ENCODE measurements at regions not wholly inside any gene's neighbourhood (a gene's known extent, or its start where the extent isn't known, plus 50 kb on each side); places are given as distances from the start of the nearest gene placed in this dataset.

DNA sequence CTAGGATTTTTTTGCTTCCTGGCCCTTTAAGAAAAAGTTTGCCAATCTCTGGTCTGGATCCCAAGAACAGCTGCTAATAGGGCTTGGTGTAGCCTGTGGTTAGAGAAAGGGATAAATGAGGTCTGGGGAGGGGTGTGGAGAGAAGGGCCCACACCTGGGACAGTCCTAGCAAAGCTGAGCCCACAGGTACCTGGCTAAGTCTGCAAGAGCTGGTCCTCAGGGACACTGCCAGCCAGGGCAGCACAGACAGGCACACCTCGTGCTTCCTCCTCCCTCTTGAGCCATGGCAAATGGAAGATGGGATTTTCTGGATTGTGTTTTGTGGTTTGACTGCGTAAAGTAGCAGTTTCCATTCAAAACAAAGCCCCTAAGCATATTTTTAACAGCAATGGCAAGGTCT is 217.5 kb downstream of the SOX9 start:
- H3K9me2 ChIP-seq (ENCODE audit: insufficient read depth): 0 out of 2 replicates have a peak, but pooled peaks cover 3% of the 10 kb centered on the region
- H3K27ac ChIP-seq (ENCODE audit: low read depth): no peak overlapping the region
- no peak overlapping the region for H3K4me2 ChIP-seq
- no peaks in the 10 kb centered on the region for H3K4me1 ChIP-seq (ENCODE audit: insufficient read depth)
- H3K9me3 Mint-ChIP-seq: no peaks in the 10 kb centered on the region
- ATAC-seq (no peak), DNase-seq (ENCODE audit: low spot score) (no peak)
- H3K79me2 ChIP-seq (replicated peaks; ENCODE audit: insufficient read depth): no peaks in the 10 kb centered on the region
- H4K20me1 ChIP-seq (replicated peaks; ENCODE audit: insufficient read depth): no peaks in the 10 kb centered on the region
- H2AFZ ChIP-seq: no peak overlapping the region
- H3K36me3 Mint-ChIP-seq (ENCODE audit: low read depth): no peaks in the 10 kb centered on the region
- no peaks in the 10 kb centered on the region for H3F3A ChIP-seq (replicated peaks; ENCODE audit: low read depth)
- H3K27me3 Mint-ChIP-seq (ENCODE audit: insufficient read depth, low read depth, poor library complexity): peaks cover 5% of the 10 kb centered on the region
- TF ChIP-seq POLR2AphosphoS5 (IDR thresholded peaks at IDR 0.05; ENCODE audit: low read depth) (no peak), CREB1 (CRISPR knock-in tag; IDR thresholded peaks at IDR 0.05; ENCODE audit: low read depth) (no peak), REST (IDR thresholded peaks at IDR 0.05; ENCODE audit: unreplicated experiment) (no peak), JUNB (IDR thresholded peaks at IDR 0.05; ENCODE audit: unreplicated experiment) (no peak), NANOG (IDR thresholded peaks at IDR 0.05; ENCODE audit: borderline replicate concordance) (no peak), ZNF331 (CRISPR knock-in tag; IDR thresholded peaks at IDR 0.05; ENCODE audit: low read depth) (no peak), EZH2phosphoT487 (IDR thresholded peaks at IDR 0.05; ENCODE audit: unreplicated experiment) (no peak), ZNF114 (CRISPR knock-in tag; IDR thresholded peaks at IDR 0.05) (no peak), CTCF (conservative IDR thresholded peaks at IDR 0.05; ENCODE audit: low read depth in 2 of 2) (no peak)
- TF ChIP-seq, protein P1, sequence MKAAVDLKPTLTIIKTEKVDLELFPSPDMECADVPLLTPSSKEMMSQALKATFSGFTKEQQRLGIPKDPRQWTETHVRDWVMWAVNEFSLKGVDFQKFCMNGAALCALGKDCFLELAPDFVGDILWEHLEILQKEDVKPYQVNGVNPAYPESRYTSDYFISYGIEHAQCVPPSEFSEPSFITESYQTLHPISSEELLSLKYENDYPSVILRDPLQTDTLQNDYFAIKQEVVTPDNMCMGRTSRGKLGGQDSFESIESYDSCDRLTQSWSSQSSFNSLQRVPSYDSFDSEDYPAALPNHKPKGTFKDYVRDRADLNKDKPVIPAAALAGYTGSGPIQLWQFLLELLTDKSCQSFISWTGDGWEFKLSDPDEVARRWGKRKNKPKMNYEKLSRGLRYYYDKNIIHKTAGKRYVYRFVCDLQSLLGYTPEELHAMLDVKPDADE (IDR thresholded peaks at IDR 0.05): no peak
- H3K4me1 Mint-ChIP-seq: peaks cover 14% of the 10 kb centered on the region
- H3K4me3 ChIP-seq: no peak overlapping the region
- H3K4me3 Mint-ChIP-seq: no peak overlapping the region
- H3K27ac Mint-ChIP-seq: no peak overlapping the region
- H3K27me3 ChIP-seq (ENCODE audit: insufficient read depth): no peaks in the 10 kb centered on the region
- no peaks in the 10 kb centered on the region for H3K36me3 ChIP-seq (ENCODE audit: insufficient read depth)

All from GM23338 (cell line).